Caco-2 (cell line): ENCODE measurements at regions not wholly inside any gene's neighbourhood (a gene's known extent, or its start where the extent isn't known, plus 50 kb on each side); places are given as distances from the start of the nearest gene placed in this dataset.

Experiments used
- BruUV-seq: library from RNA; stranded (reverse); fragments of 400-500 nt; replicated peaks from 2 replicates; lab custom pipeline; 2021; lab: Mats Ljungman, UMichigan
- CTCF ChIA-PET: fragments of 300-600 bp; sonication (Branson Sonifier 250); formaldehyde crosslinking; loops from one replicate; lab custom pipeline; 2022; ENCODE audit warnings: antibody characterized with exemption; lab: Charles Lee
- POLR2A ChIA-PET: fragments of 300-600 bp; sonication (Branson Sonifier 250); formaldehyde crosslinking; loops from one replicate; lab custom pipeline; 2022; ENCODE audit warnings: antibody characterized with exemption; lab: Charles Lee
- DNase-seq, 2 experiments: peaks; one replicate each; pipeline versions ENCODE4 v3.0.0 to v3.0.0-alpha.2; 2020 to 2022
- H3K27me3 ChIP-seq: replicated peaks from 2 replicates; pipeline ENCODE4 v1.6.0; 2011; ENCODE audit warnings: low read length; ENCODE audit not compliant: control insufficient read depth, insufficient read depth
- H3K36me3 ChIP-seq: 2 replicates; pipeline ENCODE4 v1.5.1; 2011; ENCODE audit warnings: low read length; ENCODE audit not compliant: control insufficient read depth, insufficient read depth
- H3K4me1 ChIP-seq: fragments of 250-450 bp; sonication (Bioruptor Pico); 2 replicates; pipeline ENCODE4 v1.5.1; 2020; ENCODE audit warnings: mild to moderate bottlenecking
- H3K4me3 ChIP-seq: 2 replicates; pipeline ENCODE4 v1.5.1; 2011; ENCODE audit warnings: low read depth, mild to moderate bottlenecking, control low read depth, low read length
- H3K9me3 ChIP-seq: fragments of 250-450 bp; sonication (Bioruptor Pico); 2 replicates; pipeline ENCODE4 v1.5.1; 2020; ENCODE audit warnings: mild to moderate bottlenecking, moderate library complexity
- H3K27ac Mint-ChIP-seq: one replicate; pipeline ENCODE4 v1.8.0; 2022; ENCODE audit warnings: mixed read lengths; ENCODE audit not compliant: unreplicated experiment
- H3K27me3 Mint-ChIP-seq: one replicate; pipeline ENCODE4 v1.8.0; 2022; ENCODE audit warnings: mixed read lengths; ENCODE audit not compliant: insufficient read depth, unreplicated experiment
- H3K36me3 Mint-ChIP-seq: one replicate; pipeline ENCODE4 v1.8.0; 2022; ENCODE audit warnings: mild to moderate bottlenecking, mixed read lengths; ENCODE audit not compliant: insufficient read depth, unreplicated experiment
- H3K4me1 Mint-ChIP-seq: one replicate; pipeline ENCODE4 v1.8.0; 2022; ENCODE audit warnings: low read depth, mixed read lengths; ENCODE audit not compliant: unreplicated experiment
- H3K4me3 Mint-ChIP-seq: one replicate; pipeline ENCODE4 v1.8.0; 2022; ENCODE audit warnings: mild to moderate bottlenecking, moderate library complexity, mixed read lengths; ENCODE audit not compliant: unreplicated experiment
- H3K9me3 Mint-ChIP-seq: one replicate; pipeline ENCODE4 v1.8.0; 2022; ENCODE audit warnings: mixed read lengths; ENCODE audit not compliant: unreplicated experiment
- CTCF ChIP-seq, 2 experiments: fragments of 200-600 bp in 1 of 2; IDR thresholded peaks; 1 replicate in 1 of 2; 2 replicates in 1 of 2; pipeline versions ENCODE4 v1.5.1 to v1.8.0; 2011 to 2022; ENCODE audit warnings: antibody characterized with exemption in 1 of 2, control low read depth in 1 of 2, inconsistent platforms in 1 of 2, low read depth in 1 of 2, low read length in 1 of 2, mild to moderate bottlenecking in 1 of 2, moderate library complexity in 1 of 2; ENCODE audit not compliant: insufficient read depth in 1 of 2, severe bottlenecking in 1 of 2, unreplicated experiment in 1 of 2
- intact Hi-C: fragments of 100-400 bp; cut with micrococcal nuclease; formaldehyde crosslinking; loops from one replicate; pipeline ENCODE4 v1.10.0; 2022; ENCODE audit not compliant: unreplicated experiment

GRCh38 chr6:146885708-146886457, 287.1 kb downstream of the ADGB start:
- no TSS peak for BruUV-seq
- ChIA-PET CTCF (no interaction called here), POLR2A (no interaction called here)
- Histone ChIP-seq H3K4me3 (no peak overlapping the region), H3K9me3 (no peaks in the 10 kb centered on the region), H3K27me3 (no peaks in the 10 kb centered on the region), H3K36me3 (no peaks in the 10 kb centered on the region), H3K4me1 (peaks cover 10% of the 10 kb centered on the region)
- Mint-ChIP-seq H3K36me3 (no peaks in the 10 kb centered on the region), H3K9me3 (no peaks in the 10 kb centered on the region), H3K4me1 (peaks cover 5% of the 10 kb centered on the region), H3K27me3 (no peaks in the 10 kb centered on the region), H3K4me3 (no peak overlapping the region), H3K27ac (no peak overlapping the region)
- intact Hi-C loops, result no loop called here
- TF ChIP-seq CTCF (IDR thresholded peaks at IDR 0.05; ENCODE audit: insufficient read depth in 1 of 2, low read depth in 1 of 2, low read length in 1 of 2, severe bottlenecking in 1 of 2, unreplicated experiment in 1 of 2), result no peak
- DNase-seq, result no peak

GRCh38 chr6:146886587-146887446, 288.0 kb downstream of the ADGB start:
- CTCF ChIA-PET, result no interaction called here
- BruUV-seq, result no TSS peak
- no peaks in the 10 kb centered on the region for H3K36me3 Mint-ChIP-seq
- H3K4me1 Mint-ChIP-seq, result peaks cover 5% of the 10 kb centered on the region
- no peaks in the 10 kb centered on the region for H3K27me3 ChIP-seq
- peaks cover 10% of the 10 kb centered on the region for H3K4me1 ChIP-seq
- H3K9me3 Mint-ChIP-seq, result no peaks in the 10 kb centered on the region
- no peak for TF ChIP-seq CTCF (IDR thresholded peaks at IDR 0.05; ENCODE audit: insufficient read depth in 1 of 2, low read depth in 1 of 2, low read length in 1 of 2, severe bottlenecking in 1 of 2, unreplicated experiment in 1 of 2)
- DNase-seq, result no peak
- H3K4me3 ChIP-seq, result no peak overlapping the region
- POLR2A ChIA-PET, result no interaction called here
- no peaks in the 10 kb centered on the region for H3K36me3 ChIP-seq
- H3K27ac Mint-ChIP-seq, result no peak overlapping the region
- H3K27me3 Mint-ChIP-seq, result no peaks in the 10 kb centered on the region
- intact Hi-C loops, result no loop called here
- H3K9me3 ChIP-seq, result no peaks in the 10 kb centered on the region
- no peak overlapping the region for H3K4me3 Mint-ChIP-seq

GRCh38 chr6:146887447-146888077, 288.8 kb downstream of the ADGB start:
- H3K36me3 Mint-ChIP-seq, result no peaks in the 10 kb centered on the region
- CTCF ChIA-PET, result no interaction called here

More at GRCh38 chr6:146887447-146888077, 288.8 kb downstream of the ADGB start:
- Histone ChIP-seq H3K36me3 (no peaks in the 10 kb centered on the region), H3K4me1 (peaks cover 10% of the 10 kb centered on the region), H3K4me3 (no peak overlapping the region), H3K9me3 (no peaks in the 10 kb centered on the region), H3K27me3 (no peaks in the 10 kb centered on the region)
- Mint-ChIP-seq H3K27me3 (no peaks in the 10 kb centered on the region), H3K27ac (no peak overlapping the region), H3K9me3 (no peaks in the 10 kb centered on the region), H3K4me3 (no peak overlapping the region), H3K4me1 (peaks cover 5% of the 10 kb centered on the region)
- intact Hi-C loops, result no loop called here
- no peak for DNase-seq
- no peak for TF ChIP-seq CTCF (IDR thresholded peaks at IDR 0.05; ENCODE audit: insufficient read depth in 1 of 2, low read depth in 1 of 2, low read length in 1 of 2, severe bottlenecking in 1 of 2, unreplicated experiment in 1 of 2)
- no TSS peak for BruUV-seq
- POLR2A ChIA-PET, result no interaction called here
